ENCODE measurements at regions not wholly inside any gene's neighbourhood (a gene's known extent, or its start where the extent isn't known, plus 50 kb on each side); places are given as distances from the start of the nearest gene placed in this dataset.

GRCh38 chr6:103001724-103002123, 1608.2 kb downstream of the GRIK2 start:
- DNase-seq (ENCODE audit: extremely low spot score, unreplicated experiment), result no peak
- peaks cover 6% of the 10 kb centered on the region for H3K36me3 Mint-ChIP-seq
- no peak overlapping the region for H3K4me3 Mint-ChIP-seq
- peaks cover 13% of the 10 kb centered on the region for H3K4me1 Mint-ChIP-seq (ENCODE audit: unreplicated experiment)
- peaks cover 11% of the 10 kb centered on the region for H3K9me3 Mint-ChIP-seq
- TF ChIP-seq CTCF (conservative IDR thresholded peaks at IDR 0.05), result no peak
- H3K27me3 Mint-ChIP-seq, result peaks cover 6% of the 10 kb centered on the region
- no peak overlapping the region for H3K27ac Mint-ChIP-seq

- peaks cover 11% of the 10 kb centered on the region for H3K9me3 Mint-ChIP-seq
- peaks cover 13% of the 10 kb centered on the region for H3K4me1 Mint-ChIP-seq (ENCODE audit: unreplicated experiment)
- H3K4me3 Mint-ChIP-seq, result peak overlapping the region; percentile 77
- TF ChIP-seq CTCF (conservative IDR thresholded peaks at IDR 0.05), result no peak
- no peak for DNase-seq (ENCODE audit: extremely low spot score, unreplicated experiment)
- peaks cover 6% of the 10 kb centered on the region for H3K27me3 Mint-ChIP-seq
- peak overlapping the region; percentile 52 for H3K27ac Mint-ChIP-seq
- H3K36me3 Mint-ChIP-seq, result peaks cover 6% of the 10 kb centered on the region
Measured at GRCh38 chr6:103000688-103001087, 1607.2 kb downstream of the GRIK2 start.

GRCh38 chr6:102995491-102995890, 1602.0 kb downstream of the GRIK2 start:
- Mint-ChIP-seq H3K27ac (no peak overlapping the region), H3K9me3 (peaks cover 3% of the 10 kb centered on the region), H3K36me3 (peaks cover 2% of the 10 kb centered on the region), H3K27me3 (peaks cover 2% of the 10 kb centered on the region), H3K4me1 (ENCODE audit: unreplicated experiment) (peaks cover 2% of the 10 kb centered on the region), H3K4me3 (no peak overlapping the region)
- no peak for TF ChIP-seq CTCF (conservative IDR thresholded peaks at IDR 0.05)
- DNase-seq (ENCODE audit: extremely low spot score, unreplicated experiment), result no peak

- Mint-ChIP-seq H3K36me3 (no peaks in the 10 kb centered on the region), H3K27me3 (no peaks in the 10 kb centered on the region), H3K4me3 (no peak overlapping the region), H3K4me1 (ENCODE audit: unreplicated experiment) (no peaks in the 10 kb centered on the region), H3K9me3 (no peaks in the 10 kb centered on the region), H3K27ac (no peak overlapping the region)
- DNase-seq (ENCODE audit: extremely low spot score, unreplicated experiment), result no peak
- TF ChIP-seq CTCF (conservative IDR thresholded peaks at IDR 0.05), result no peak
Measured at GRCh38 chr6:102994866-102995265, 1601.4 kb downstream of the GRIK2 start.

DNA sequence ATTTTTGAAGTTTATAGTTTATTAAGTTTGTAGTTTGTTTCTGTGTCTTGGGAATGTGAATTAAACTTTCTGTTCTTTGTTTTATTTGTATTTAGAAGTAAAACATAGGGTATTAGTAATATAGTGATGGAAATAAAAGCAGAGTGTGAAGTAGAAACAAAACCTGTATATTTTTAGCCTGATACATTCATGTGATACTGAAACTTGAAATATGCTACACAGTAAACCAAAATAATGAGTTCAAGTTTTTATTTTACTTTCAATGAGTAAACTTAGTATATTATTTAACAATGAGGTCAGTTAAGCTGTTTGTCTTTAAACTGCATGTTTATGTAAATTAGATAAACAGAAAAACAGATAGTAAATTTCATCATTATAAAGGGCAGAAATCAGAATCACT, 1592.6 kb downstream of the GRIK2 start:
- TF ChIP-seq CTCF (conservative IDR thresholded peaks at IDR 0.05), result no peak
- Mint-ChIP-seq H3K4me1 (ENCODE audit: unreplicated experiment) (peaks cover 8% of the 10 kb centered on the region), H3K9me3 (no peaks in the 10 kb centered on the region), H3K27ac (no peak overlapping the region), H3K4me3 (no peak overlapping the region), H3K27me3 (no peaks in the 10 kb centered on the region), H3K36me3 (no peaks in the 10 kb centered on the region)
- no peak for DNase-seq (ENCODE audit: extremely low spot score, unreplicated experiment)

GRCh38 chr6:102984357-102984756, 1590.8 kb downstream of the GRIK2 start:
- DNase-seq (ENCODE audit: extremely low spot score, unreplicated experiment), result no peak
- Mint-ChIP-seq H3K4me3 (no peak overlapping the region), H3K36me3 (no peaks in the 10 kb centered on the region), H3K9me3 (no peaks in the 10 kb centered on the region), H3K27ac (no peak overlapping the region), H3K4me1 (ENCODE audit: unreplicated experiment) (peaks cover 9% of the 10 kb centered on the region), H3K27me3 (no peaks in the 10 kb centered on the region)
- TF ChIP-seq CTCF (conservative IDR thresholded peaks at IDR 0.05), result no peak

Data from type B pancreatic cell (in vitro differentiated cells).